SK-N-SH (cell line): ENCODE measurements at regions not wholly inside any gene's neighbourhood (a gene's known extent, or its start where the extent isn't known, plus 50 kb on each side); places are given as distances from the start of the nearest gene placed in this dataset.

Source experiments
- CTCF ChIA-PET: fragments of 300-600, 350-600 bp; formaldehyde crosslinking; extraction: SDS; loops from one replicate; lab custom pipeline; 2021; lab: Yijun Ruan, JAX
- POLR2A ChIA-PET: fragments of 350-600 bp; sonication (Branson Sonifier 250); formaldehyde crosslinking; extraction: SDS; loops from one replicate; lab custom pipeline; 2020; ENCODE audit warnings: antibody characterized with exemption, inconsistent platforms; lab: Yijun Ruan, JAX
- DNase-seq: peaks from one replicate; pipeline ENCODE4 v3.0.0; 2012
- H2AFZ ChIP-seq: fragments of 200-600 bp; sonication (generic); 2 replicates; pipeline ENCODE4 v1.8.1; 2016; ENCODE audit warnings: antibody characterized with exemption, mild to moderate bottlenecking, low read depth
- H3F3A ChIP-seq: fragments of 200-600 bp; sonication (generic); replicated peaks from 2 replicates; pipeline ENCODE3; 2016; ENCODE audit warnings: antibody characterized with exemption, mild to moderate bottlenecking; ENCODE audit not compliant: insufficient read depth
- H3K27ac ChIP-seq, 2 experiments: fragments of 200-500 bp in 1 of 2; fragments of 200-600 bp in 1 of 2; sonication (Bioruptor generic) in 1 of 2; sonication (generic), shearing (Covaris generic) in 1 of 2; 2 replicates each; pipeline versions ENCODE4 v1.5.1 to v1.6.1; 2014 to 2016; ENCODE audit warnings: low read depth in 2 of 2, inconsistent platforms in 1 of 2, low read length in 1 of 2, mild to moderate bottlenecking in 1 of 2, mixed read lengths in 1 of 2
- H3K27me3 ChIP-seq: fragments of 200-600 bp; sonication (generic), shearing (Covaris generic); 2 replicates; pipeline ENCODE4 v1.6.1; 2016; ENCODE audit warnings: mixed run types; ENCODE audit not compliant: insufficient read depth
- H3K36me3 ChIP-seq, 2 experiments: fragments of 200-500 bp in 1 of 2; fragments of 200-600 bp in 1 of 2; sonication (Bioruptor generic) in 1 of 2; sonication (generic) in 1 of 2; replicated peaks in 1 of 2; 2 replicates each; pipeline versions ENCODE3 to v1.5.1; 2014 to 2016; ENCODE audit warnings: low read length in 1 of 2, mild to moderate bottlenecking in 1 of 2; ENCODE audit not compliant: insufficient read depth in 2 of 2, control insufficient read depth in 1 of 2
- H3K4me1 ChIP-seq, 2 experiments: fragments of 200-500 bp in 1 of 2; fragments of 200-600 bp in 1 of 2; sonication (Bioruptor generic) in 1 of 2; sonication (generic), shearing (Covaris generic) in 1 of 2; 2 replicates each; pipeline versions ENCODE4 v1.5.1 to v1.6.1; 2014 to 2016; ENCODE audit warnings: low read depth in 1 of 2, low read length in 1 of 2, mixed run types in 1 of 2; ENCODE audit not compliant: insufficient read depth in 2 of 2, control insufficient read depth in 1 of 2
- H3K4me2 ChIP-seq: fragments of 200-600 bp; sonication (generic), shearing (Covaris generic); 2 replicates; pipeline ENCODE4 v1.6.1; 2017; ENCODE audit warnings: mixed run types
- H3K4me3 ChIP-seq, 2 experiments: fragments of 200-500 bp in 1 of 2; fragments of 200-600 bp in 1 of 2; sonication (Bioruptor generic) in 1 of 2; sonication (generic), shearing (Covaris generic) in 1 of 2; 2 replicates each; pipeline versions ENCODE4 v1.5.1 to v1.8.1; 2014 to 2016; ENCODE audit warnings: low read depth in 2 of 2, inconsistent platforms in 1 of 2, low read length in 1 of 2, mild to moderate bottlenecking in 1 of 2, mixed read lengths in 1 of 2, moderate library complexity in 1 of 2
- H3K79me2 ChIP-seq: fragments of 200-600 bp; sonication (generic); 2 replicates; pipeline ENCODE4 v1.8.1; 2017; ENCODE audit warnings: mild to moderate bottlenecking; ENCODE audit not compliant: insufficient read depth
- H3K9ac ChIP-seq: fragments of 200-600 bp; sonication (generic); 2 replicates; pipeline ENCODE4 v1.6.1; 2017; ENCODE audit warnings: mixed run types
- H3K9me2 ChIP-seq: fragments of 200-600 bp; sonication (generic); 2 replicates; pipeline ENCODE4 v1.6.1; 2017; ENCODE audit warnings: mixed run types
- H3K9me3 ChIP-seq: fragments of 200-600 bp; sonication (generic); 2 replicates; pipeline ENCODE4 v1.6.1; 2017; ENCODE audit warnings: mixed run types, mild to moderate bottlenecking, moderate library complexity
- H4K20me1 ChIP-seq: fragments of 200-600 bp; sonication (generic); 2 replicates; pipeline ENCODE4 v1.6.1; 2017; ENCODE audit warnings: mild to moderate bottlenecking, mixed run types; ENCODE audit not compliant: insufficient read depth
- CHD2 ChIP-seq: fragments of 150-350 bp; IDR thresholded peaks from 2 replicates; pipeline ENCODE4 v1.6.1; 2018; ENCODE audit warnings: low read length; ENCODE audit not compliant: partially characterized antibody
- FOXJ3 ChIP-seq: sonication (generic); formaldehyde crosslinking; IDR thresholded peaks from 2 replicates; pipeline ENCODE4 v1.5.1; 2020; ENCODE audit warnings: mild to moderate bottlenecking, missing genetic modification reagents
- GATA2 ChIP-seq: sonication (generic); formaldehyde crosslinking; IDR thresholded peaks from 2 replicates; pipeline ENCODE4 v1.5.0; 2020; ENCODE audit warnings: mild to moderate bottlenecking, missing genetic modification reagents
- IRF3 ChIP-seq: fragments of 150-350 bp; IDR thresholded peaks from 2 replicates; pipeline ENCODE4 v1.6.1; 2016; ENCODE audit warnings: mild to moderate bottlenecking, low read depth, low read length
- MEF2A ChIP-seq: IDR thresholded peaks from 2 replicates; pipeline ENCODE4 v1.4.0; 2012; ENCODE audit warnings: low read depth, borderline replicate concordance
- NFIC ChIP-seq: IDR thresholded peaks from 2 replicates; pipeline ENCODE4 v1.4.0; 2012; ENCODE audit warnings: borderline replicate concordance
- PBX3 ChIP-seq: IDR thresholded peaks from 2 replicates; pipeline ENCODE4; 2012
- RXRA ChIP-seq: IDR thresholded peaks from 2 replicates; pipeline ENCODE4 v1.4.0; 2012; ENCODE audit warnings: low read depth, mild to moderate bottlenecking, borderline replicate concordance
- TEAD4 ChIP-seq: IDR thresholded peaks from 2 replicates; pipeline ENCODE4 v1.4.0; 2012; ENCODE audit warnings: mild to moderate bottlenecking, borderline replicate concordance; ENCODE audit not compliant: insufficient read depth
- YY1 ChIP-seq: IDR thresholded peaks from 2 replicates; pipeline ENCODE4 v1.4.0; 2012; ENCODE audit warnings: low read depth, mild to moderate bottlenecking
- WGBS: methylation state at CpG from one replicate; pipeline ENCODE4 v1.1.6; 2017; ENCODE audit warnings: low lambda C conversion rate; 5-methylcytosine and 5-hydroxymethylcytosine counted together
- TF ChIP-seq, protein P1 (sequence below): IDR thresholded peaks from 2 replicates; pipeline ENCODE4 v1.4.0; 2012; ENCODE audit warnings: low read depth, borderline replicate concordance
- TF ChIP-seq, protein P2 (sequence below): fragments of 200-600 bp; sonication (generic); IDR thresholded peaks from 2 replicates; pipeline ENCODE4 v1.6.1; 2017; ENCODE audit warnings: antibody characterized with exemption, mild to moderate bottlenecking, moderate library complexity
- TF ChIP-seq, protein P3 (sequence below): IDR thresholded peaks from 2 replicates; pipeline ENCODE4 v1.6.1; 2012; ENCODE audit warnings: mild to moderate bottlenecking, low read depth, low read length, moderate library complexity
- TF ChIP-seq, protein P4 (sequence below): fragments of 150-350 bp; IDR thresholded peaks from 2 replicates; pipeline ENCODE4 v1.6.1; 2017; ENCODE audit warnings: antibody characterized with exemption, low read length, low read depth, borderline replicate concordance

GRCh38 chr6:126541806-126542491, 202.0 kb downstream of the CENPW start:
- Histone ChIP-seq H3K4me3 (no peak overlapping the region), H3K27me3 (no peaks in the 10 kb centered on the region), H3K4me1 (no peaks in the 10 kb centered on the region), H3K27ac (no peak overlapping the region), H3K4me2 (no peak overlapping the region), H3K9me3 (no peaks in the 10 kb centered on the region), H3K9me2 (no peaks in the 10 kb centered on the region), H2AFZ (no peak overlapping the region), H3K36me3 (no peaks in the 10 kb centered on the region), H3K79me2 (no peaks in the 10 kb centered on the region), H3F3A (no peaks in the 10 kb centered on the region), H3K9ac (no peak overlapping the region), H4K20me1 (no peaks in the 10 kb centered on the region)
- WGBS: 47% methylated on average over 5 of the region's 5 CpGs
- ChIA-PET POLR2A (no interaction called here), CTCF (no interaction called here)
- no peak for TF ChIP-seq YY1
- TF ChIP-seq GATA2 (CRISPR knock-in tag): no peak
- TF ChIP-seq, protein P1, sequence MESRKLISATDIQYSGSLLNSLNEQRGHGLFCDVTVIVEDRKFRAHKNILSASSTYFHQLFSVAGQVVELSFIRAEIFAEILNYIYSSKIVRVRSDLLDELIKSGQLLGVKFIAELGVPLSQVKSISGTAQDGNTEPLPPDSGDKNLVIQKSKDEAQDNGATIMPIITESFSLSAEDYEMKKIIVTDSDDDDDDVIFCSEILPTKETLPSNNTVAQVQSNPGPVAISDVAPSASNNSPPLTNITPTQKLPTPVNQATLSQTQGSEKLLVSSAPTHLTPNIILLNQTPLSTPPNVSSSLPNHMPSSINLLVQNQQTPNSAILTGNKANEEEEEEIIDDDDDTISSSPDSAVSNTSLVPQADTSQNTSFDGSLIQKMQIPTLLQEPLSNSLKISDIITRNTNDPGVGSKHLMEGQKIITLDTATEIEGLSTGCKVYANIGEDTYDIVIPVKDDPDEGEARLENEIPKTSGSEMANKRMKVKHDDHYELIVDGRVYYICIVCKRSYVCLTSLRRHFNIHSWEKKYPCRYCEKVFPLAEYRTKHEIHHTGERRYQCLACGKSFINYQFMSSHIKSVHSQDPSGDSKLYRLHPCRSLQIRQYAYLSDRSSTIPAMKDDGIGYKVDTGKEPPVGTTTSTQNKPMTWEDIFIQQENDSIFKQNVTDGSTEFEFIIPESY: no peak
- TF ChIP-seq TEAD4: no peak
- no peak for TF ChIP-seq IRF3
- TF ChIP-seq FOXJ3 (CRISPR knock-in tag): no peak
- no peak for TF ChIP-seq RXRA
- TF ChIP-seq, protein P2, sequence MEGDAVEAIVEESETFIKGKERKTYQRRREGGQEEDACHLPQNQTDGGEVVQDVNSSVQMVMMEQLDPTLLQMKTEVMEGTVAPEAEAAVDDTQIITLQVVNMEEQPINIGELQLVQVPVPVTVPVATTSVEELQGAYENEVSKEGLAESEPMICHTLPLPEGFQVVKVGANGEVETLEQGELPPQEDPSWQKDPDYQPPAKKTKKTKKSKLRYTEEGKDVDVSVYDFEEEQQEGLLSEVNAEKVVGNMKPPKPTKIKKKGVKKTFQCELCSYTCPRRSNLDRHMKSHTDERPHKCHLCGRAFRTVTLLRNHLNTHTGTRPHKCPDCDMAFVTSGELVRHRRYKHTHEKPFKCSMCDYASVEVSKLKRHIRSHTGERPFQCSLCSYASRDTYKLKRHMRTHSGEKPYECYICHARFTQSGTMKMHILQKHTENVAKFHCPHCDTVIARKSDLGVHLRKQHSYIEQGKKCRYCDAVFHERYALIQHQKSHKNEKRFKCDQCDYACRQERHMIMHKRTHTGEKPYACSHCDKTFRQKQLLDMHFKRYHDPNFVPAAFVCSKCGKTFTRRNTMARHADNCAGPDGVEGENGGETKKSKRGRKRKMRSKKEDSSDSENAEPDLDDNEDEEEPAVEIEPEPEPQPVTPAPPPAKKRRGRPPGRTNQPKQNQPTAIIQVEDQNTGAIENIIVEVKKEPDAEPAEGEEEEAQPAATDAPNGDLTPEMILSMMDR: no peak
- TF ChIP-seq, protein P3, sequence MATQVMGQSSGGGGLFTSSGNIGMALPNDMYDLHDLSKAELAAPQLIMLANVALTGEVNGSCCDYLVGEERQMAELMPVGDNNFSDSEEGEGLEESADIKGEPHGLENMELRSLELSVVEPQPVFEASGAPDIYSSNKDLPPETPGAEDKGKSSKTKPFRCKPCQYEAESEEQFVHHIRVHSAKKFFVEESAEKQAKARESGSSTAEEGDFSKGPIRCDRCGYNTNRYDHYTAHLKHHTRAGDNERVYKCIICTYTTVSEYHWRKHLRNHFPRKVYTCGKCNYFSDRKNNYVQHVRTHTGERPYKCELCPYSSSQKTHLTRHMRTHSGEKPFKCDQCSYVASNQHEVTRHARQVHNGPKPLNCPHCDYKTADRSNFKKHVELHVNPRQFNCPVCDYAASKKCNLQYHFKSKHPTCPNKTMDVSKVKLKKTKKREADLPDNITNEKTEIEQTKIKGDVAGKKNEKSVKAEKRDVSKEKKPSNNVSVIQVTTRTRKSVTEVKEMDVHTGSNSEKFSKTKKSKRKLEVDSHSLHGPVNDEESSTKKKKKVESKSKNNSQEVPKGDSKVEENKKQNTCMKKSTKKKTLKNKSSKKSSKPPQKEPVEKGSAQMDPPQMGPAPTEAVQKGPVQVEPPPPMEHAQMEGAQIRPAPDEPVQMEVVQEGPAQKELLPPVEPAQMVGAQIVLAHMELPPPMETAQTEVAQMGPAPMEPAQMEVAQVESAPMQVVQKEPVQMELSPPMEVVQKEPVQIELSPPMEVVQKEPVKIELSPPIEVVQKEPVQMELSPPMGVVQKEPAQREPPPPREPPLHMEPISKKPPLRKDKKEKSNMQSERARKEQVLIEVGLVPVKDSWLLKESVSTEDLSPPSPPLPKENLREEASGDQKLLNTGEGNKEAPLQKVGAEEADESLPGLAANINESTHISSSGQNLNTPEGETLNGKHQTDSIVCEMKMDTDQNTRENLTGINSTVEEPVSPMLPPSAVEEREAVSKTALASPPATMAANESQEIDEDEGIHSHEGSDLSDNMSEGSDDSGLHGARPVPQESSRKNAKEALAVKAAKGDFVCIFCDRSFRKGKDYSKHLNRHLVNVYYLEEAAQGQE: no peak
- no peak for TF ChIP-seq PBX3
- TF ChIP-seq, protein P4, sequence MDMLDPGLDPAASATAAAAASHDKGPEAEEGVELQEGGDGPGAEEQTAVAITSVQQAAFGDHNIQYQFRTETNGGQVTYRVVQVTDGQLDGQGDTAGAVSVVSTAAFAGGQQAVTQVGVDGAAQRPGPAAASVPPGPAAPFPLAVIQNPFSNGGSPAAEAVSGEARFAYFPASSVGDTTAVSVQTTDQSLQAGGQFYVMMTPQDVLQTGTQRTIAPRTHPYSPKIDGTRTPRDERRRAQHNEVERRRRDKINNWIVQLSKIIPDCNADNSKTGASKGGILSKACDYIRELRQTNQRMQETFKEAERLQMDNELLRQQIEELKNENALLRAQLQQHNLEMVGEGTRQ: no peak
- TF ChIP-seq CHD2: no peak
- no peak for TF ChIP-seq MEF2A
- no peak for TF ChIP-seq NFIC
- DNase-seq: no peak
